RWPE1 (cell line): ENCODE measurements at regions not wholly inside any gene's neighbourhood (a gene's known extent, or its start where the extent isn't known, plus 50 kb on each side); places are given as distances from the start of the nearest gene placed in this dataset.

ENCODE experiments used
- CTCF ChIA-PET: fragments of 350-600 bp; sonication (Branson Sonifier 250); formaldehyde crosslinking; extraction: SDS; loops from one replicate; lab custom pipeline; 2021; lab: Yijun Ruan, JAX
- POLR2A ChIA-PET: fragments of 400-600 bp; formaldehyde crosslinking; extraction: SDS; loops from one replicate; lab custom pipeline; 2020; ENCODE audit warnings: antibody characterized with exemption; ENCODE audit not compliant: low non-redundant PET; lab: Yijun Ruan, JAX
- DNase-seq: peaks from one replicate; pipeline ENCODE4 v3.0.0; 2012; ENCODE audit warnings: low spot score
- H3K27ac ChIP-seq: fragments of 450-650 bp; 2 replicates; pipeline ENCODE4 v1.5.1; 2017
- TF ChIP-seq, protein P1 (sequence below): fragments of 450-650 bp; conservative IDR thresholded peaks from 2 replicates; pipeline ENCODE4 v1.5.1; 2017; ENCODE audit warnings: low read depth, mild to moderate bottlenecking

DNA sequence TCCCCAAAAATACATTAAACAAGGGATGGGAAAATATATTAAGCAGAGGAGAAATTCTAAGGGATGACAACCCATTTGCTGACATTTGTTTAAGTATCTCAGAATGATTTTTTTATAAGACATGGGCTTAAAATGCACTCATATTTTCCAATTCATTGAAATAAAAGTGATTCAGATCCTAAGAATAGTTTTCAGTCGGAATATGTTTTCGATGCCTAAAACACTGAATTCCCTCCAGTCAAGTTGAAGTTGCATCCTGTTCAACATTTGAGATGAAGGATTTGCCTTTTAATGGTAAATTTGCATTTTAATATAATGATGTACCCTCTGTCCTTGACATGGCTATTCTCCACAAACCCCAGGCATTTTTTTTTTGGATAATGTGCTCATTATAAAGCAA, 79.3 kb downstream of the PTCHD4 start:
- ChIA-PET POLR2A (no interaction called here), CTCF (no interaction called here)
- no peak for DNase-seq
- no peak overlapping the region for H3K27ac ChIP-seq
- TF ChIP-seq, protein P1, sequence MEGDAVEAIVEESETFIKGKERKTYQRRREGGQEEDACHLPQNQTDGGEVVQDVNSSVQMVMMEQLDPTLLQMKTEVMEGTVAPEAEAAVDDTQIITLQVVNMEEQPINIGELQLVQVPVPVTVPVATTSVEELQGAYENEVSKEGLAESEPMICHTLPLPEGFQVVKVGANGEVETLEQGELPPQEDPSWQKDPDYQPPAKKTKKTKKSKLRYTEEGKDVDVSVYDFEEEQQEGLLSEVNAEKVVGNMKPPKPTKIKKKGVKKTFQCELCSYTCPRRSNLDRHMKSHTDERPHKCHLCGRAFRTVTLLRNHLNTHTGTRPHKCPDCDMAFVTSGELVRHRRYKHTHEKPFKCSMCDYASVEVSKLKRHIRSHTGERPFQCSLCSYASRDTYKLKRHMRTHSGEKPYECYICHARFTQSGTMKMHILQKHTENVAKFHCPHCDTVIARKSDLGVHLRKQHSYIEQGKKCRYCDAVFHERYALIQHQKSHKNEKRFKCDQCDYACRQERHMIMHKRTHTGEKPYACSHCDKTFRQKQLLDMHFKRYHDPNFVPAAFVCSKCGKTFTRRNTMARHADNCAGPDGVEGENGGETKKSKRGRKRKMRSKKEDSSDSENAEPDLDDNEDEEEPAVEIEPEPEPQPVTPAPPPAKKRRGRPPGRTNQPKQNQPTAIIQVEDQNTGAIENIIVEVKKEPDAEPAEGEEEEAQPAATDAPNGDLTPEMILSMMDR = no peak

DNA sequence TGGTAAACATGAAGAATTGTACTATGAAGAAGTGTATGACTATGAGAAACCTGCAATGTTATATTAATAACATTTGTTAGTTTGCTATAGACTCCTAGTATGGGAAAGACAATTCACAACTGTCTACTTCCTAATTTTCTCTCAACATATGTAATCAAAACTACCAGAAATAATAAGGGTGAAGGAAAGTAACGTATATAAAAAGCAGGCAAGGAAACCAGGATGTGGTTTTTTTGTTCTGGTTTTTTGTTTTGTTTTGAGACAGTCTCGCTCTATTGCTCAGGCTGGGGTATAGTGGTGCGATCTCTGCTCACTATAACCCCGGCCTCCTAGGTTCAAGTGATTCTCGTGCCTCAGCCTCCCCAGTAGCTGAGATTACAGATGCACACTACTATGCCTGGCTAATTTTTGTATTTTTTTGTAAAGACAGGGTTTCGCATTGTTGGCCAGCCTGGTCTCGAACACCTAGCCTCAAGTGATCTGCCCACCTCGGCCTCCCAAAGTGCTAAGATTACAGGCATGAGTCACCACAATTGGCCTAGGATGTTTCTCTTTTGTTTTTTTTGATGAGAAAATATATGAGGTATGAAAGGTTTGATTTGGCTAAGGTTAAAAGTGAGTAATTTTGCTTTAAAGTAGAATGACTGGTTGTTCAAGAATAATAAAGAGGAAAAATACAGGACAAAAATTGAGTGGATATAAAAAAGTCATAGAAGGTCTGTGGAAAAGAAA, 83.1 kb downstream of the PTCHD4 start:
- CTCF ChIA-PET = interaction anchor here (0.6 to 0.7 kb wide), 2 partner anchors 128 to 202 kb away, joined by 3 read pairs; no protein-coding TSS in a partner anchor
- TF ChIP-seq, protein P1 = no peak
- no peak overlapping the region for H3K27ac ChIP-seq
- no peak for DNase-seq
- POLR2A ChIA-PET = no interaction called here

DNA sequence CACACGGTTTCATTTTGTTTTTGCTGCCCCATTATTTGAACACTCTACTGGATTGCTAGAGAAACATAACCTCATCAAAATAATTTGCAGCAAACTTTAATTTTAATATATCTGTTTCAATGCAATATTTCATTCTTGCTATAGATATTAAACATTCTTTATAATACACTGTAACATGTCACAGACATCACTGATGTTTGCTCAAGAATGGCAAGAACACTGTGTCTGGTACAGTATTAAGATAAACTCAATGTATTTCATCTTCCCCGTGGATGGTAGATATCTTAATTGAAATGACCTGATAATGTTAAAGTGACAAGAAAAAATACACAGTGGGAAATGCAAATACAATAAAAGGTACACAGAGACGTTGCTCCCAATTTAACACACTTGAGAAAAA, 86.0 kb downstream of the PTCHD4 start:
- TF ChIP-seq, protein P1 = no peak
- CTCF ChIA-PET = interaction anchor here (0.5 kb wide), 1 partner anchor 1746 kb away, joined by 5 read pairs; no protein-coding TSS in a partner anchor
- DNase-seq = no peak

DNA sequence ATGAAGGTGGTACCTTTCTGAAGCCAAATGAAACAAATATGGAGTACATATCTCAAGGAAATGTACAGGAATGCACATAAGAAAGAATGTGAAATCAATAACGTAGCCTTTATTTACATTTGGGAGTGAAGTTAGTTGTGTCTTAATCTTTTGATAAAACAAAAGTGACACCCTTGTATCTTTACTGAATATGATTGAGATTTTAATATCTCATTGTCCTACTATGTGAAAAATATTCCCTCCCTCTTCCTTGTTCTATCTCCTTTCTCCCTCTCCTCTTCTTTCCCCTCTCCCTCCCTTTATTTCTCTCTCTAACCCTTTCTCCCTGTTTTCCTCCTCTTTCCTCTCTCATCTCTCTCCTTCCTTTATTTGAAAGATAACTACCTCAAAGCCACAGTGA, 89.1 kb downstream of the PTCHD4 start:
- DNase-seq = no peak
- no peak overlapping the region for H3K27ac ChIP-seq
- ChIA-PET POLR2A (no interaction called here), CTCF (interaction anchor here (0.6 to 0.7 kb wide), 2 partner anchors 194 to 234 kb away, joined by 4 to 6 read pairs; no protein-coding TSS in a partner anchor)
- TF ChIP-seq, protein P1 = no peak

More for the DNA sequence above, 86.0 kb downstream of the PTCHD4 start:
- POLR2A ChIA-PET = no interaction called here
- H3K27ac ChIP-seq = no peak overlapping the region

DNA sequence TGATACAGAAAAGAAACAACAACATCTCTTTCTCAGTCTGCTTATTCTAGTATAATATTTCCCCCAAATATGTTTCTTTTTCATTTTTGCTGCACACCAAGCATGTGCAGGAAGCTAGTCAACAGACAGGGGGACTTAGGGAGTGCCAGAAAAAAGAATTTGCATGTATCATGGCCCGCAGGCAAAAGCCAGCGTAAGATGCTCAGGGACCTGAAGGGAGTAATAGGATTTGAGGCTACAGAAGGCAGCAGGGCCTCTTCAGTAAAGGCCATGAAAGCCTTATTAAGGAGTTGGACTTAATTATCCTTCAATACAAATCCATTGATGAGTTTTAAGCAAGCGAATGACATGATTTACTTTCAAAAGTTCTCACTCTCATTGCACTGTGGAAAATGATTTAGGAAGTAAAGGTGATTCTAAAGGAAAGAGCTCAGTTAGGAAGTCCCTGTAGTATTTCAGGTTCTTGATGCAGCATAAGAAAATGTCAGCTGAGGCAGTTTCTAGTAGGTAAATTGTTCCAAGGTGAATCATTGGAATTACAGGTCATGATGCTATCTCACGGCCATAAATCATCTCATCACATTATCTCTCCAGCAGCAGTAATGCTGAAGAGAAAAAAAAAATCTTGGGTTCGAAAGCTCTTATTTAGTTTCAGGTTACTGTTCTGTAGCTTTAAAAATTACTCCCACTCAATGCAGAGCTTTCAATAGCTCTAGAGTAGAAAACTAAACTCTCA, 94.8 kb downstream of the PTCHD4 start:
- no peak overlapping the region for H3K27ac ChIP-seq
- TF ChIP-seq, protein P1 = no peak
- ChIA-PET POLR2A (no interaction called here), CTCF (interaction anchor here (0.7 kb wide), 1 partner anchor 1885 kb away, joined by 6 read pairs; no protein-coding TSS in a partner anchor)
- peak; percentile 12 for DNase-seq

DNA sequence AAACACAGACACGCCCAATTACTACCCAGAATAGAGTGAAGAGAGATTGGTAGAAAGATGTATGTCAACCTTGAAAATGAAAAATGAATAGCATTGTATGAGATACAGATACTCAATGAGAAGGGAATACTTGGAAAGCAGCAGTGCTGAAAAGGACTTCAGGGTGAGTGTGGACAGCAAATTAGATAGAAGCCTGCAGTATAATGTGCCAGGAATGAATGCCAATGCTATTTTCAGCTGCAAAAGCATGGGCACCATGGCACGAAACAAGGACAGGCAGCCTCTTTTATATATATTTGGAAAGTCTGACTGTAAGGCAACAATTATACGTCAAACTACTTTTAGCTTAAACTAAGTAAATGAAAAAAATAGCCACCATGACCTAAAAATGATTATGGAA, 118.2 kb downstream of the PTCHD4 start:
- CTCF ChIA-PET = no interaction called here

More for the DNA sequence above, 118.2 kb downstream of the PTCHD4 start:
- DNase-seq = no peak
- POLR2A ChIA-PET = no interaction called here
- TF ChIP-seq, protein P1 = no peak
- H3K27ac ChIP-seq = no peak overlapping the region
